Endothelial cell of umbilical vein (primary cell): ENCODE measurements at regions not wholly inside any gene's neighbourhood (a gene's known extent, or its start where the extent isn't known, plus 50 kb on each side); places are given as distances from the start of the nearest gene placed in this dataset.

Source experiments
- BruUV-seq: library from RNA; stranded (reverse); fragments of 400-500 nt; replicated peaks from 2 replicates; lab custom pipeline; 2021; lab: Mats Ljungman, UMichigan
- CTCF ChIA-PET: fragments of 300-600, 350-600 bp; sonication (Branson Sonifier 250); formaldehyde crosslinking; loops from one replicate; lab custom pipeline; 2021; ENCODE audit warnings: antibody characterized with exemption, inconsistent platforms; lab: Charles Lee
- POLR2A ChIA-PET: fragments of 300-600, 350-600 bp; sonication (Branson Sonifier 250); formaldehyde crosslinking; loops from one replicate; lab custom pipeline; 2021; ENCODE audit warnings: antibody characterized with exemption, inconsistent platforms; lab: Charles Lee
- DNase-seq: peaks from one replicate; pipeline ENCODE4 v3.0.0-alpha.2; 2011; ENCODE audit warnings: low read depth, low spot score
- FAIRE-seq: peaks from 2 replicates; lab custom pipeline; 2011; peaks lifted over from hg19 to GRCh38; lab: Jason Lieb, UNC
- H2AFZ ChIP-seq: 2 replicates; pipeline ENCODE4 v1.6.0; 2012; ENCODE audit warnings: low read depth, low read length, control low read depth, inconsistent platforms
- H3K27ac ChIP-seq: 2 replicates; pipeline ENCODE4 v1.5.1; 2011; ENCODE audit warnings: low read depth, mild to moderate bottlenecking, control low read depth, low read length, moderate library complexity; ENCODE audit not compliant: insufficient read depth
- H3K27me3 ChIP-seq, 2 experiments: 2 replicates each; pipeline versions ENCODE4 v1.6.0 to v1.6.1; 2011; ENCODE audit warnings: low read length in 2 of 2, mixed read lengths in 1 of 2; ENCODE audit not compliant: control insufficient read depth in 2 of 2, insufficient read depth in 2 of 2
- H3K36me3 ChIP-seq, 2 experiments: 2 replicates in 1 of 2; 3 replicates in 1 of 2; pipeline ENCODE4 v1.5.1; 2011; ENCODE audit warnings: low read length in 2 of 2, mild to moderate bottlenecking in 1 of 2, moderate library complexity in 1 of 2; ENCODE audit not compliant: control insufficient read depth in 2 of 2, insufficient read depth in 2 of 2; ENCODE audit errors: extremely low read depth in 1 of 2
- H3K4me1 ChIP-seq: 3 replicates; pipeline ENCODE4 v1.5.1; 2011; ENCODE audit warnings: mild to moderate bottlenecking, low read length; ENCODE audit not compliant: control insufficient read depth, insufficient read depth; ENCODE audit errors: extremely low read depth
- H3K4me2 ChIP-seq: 2 replicates; pipeline ENCODE4 v1.6.1; 2011; ENCODE audit warnings: low read length, control low read depth, mixed read lengths; ENCODE audit not compliant: insufficient read depth
- H3K4me3 ChIP-seq, 3 experiments: fragments of 200-600 bp in 1 of 3; sonication (generic), shearing (Covaris generic) in 1 of 3; replicated peaks in 1 of 3; 2 replicates each; pipeline ENCODE4 v1.5.1; 2011 to 2016; ENCODE audit warnings: control low read depth in 3 of 3, low read length in 3 of 3, mild to moderate bottlenecking in 2 of 3, inconsistent platforms in 1 of 3, low read depth in 1 of 3, moderate library complexity in 1 of 3; ENCODE audit not compliant: insufficient read depth in 1 of 3
- H3K79me2 ChIP-seq: 2 replicates; pipeline ENCODE4 v1.6.0; 2012; ENCODE audit warnings: low read length, inconsistent platforms; ENCODE audit not compliant: control insufficient read depth, insufficient read depth
- H3K9ac ChIP-seq: replicated peaks from 2 replicates; pipeline ENCODE3; 2011; ENCODE audit warnings: low read length, control low read depth; ENCODE audit not compliant: insufficient read depth; ENCODE audit errors: extremely low read depth
- H3K9me1 ChIP-seq: replicated peaks from 3 replicates; pipeline ENCODE4 v1.6.0; 2011; ENCODE audit warnings: mild to moderate bottlenecking, low read length; ENCODE audit not compliant: control insufficient read depth, insufficient read depth; ENCODE audit errors: extremely low read depth
- H3K9me3 ChIP-seq: replicated peaks from 2 replicates; pipeline ENCODE4 v1.5.1; 2012; ENCODE audit warnings: low read length, inconsistent platforms; ENCODE audit not compliant: control insufficient read depth, insufficient read depth
- H4K20me1 ChIP-seq: replicated peaks from 2 replicates; pipeline ENCODE3; 2011; ENCODE audit warnings: mild to moderate bottlenecking, low read length; ENCODE audit not compliant: control insufficient read depth, insufficient read depth; ENCODE audit errors: extremely low read depth
- CTCF ChIP-seq, 2 donors: IDR thresholded peaks; 1 replicate in 1 of 2; 2 replicates in 1 of 2; pipeline ENCODE4 v1.5.1; 2011; ENCODE audit warnings: low read length in 2 of 2, mild to moderate bottlenecking in 2 of 2, moderate library complexity in 2 of 2, control low read depth in 1 of 2, inconsistent platforms in 1 of 2, low read depth in 1 of 2; ENCODE audit not compliant: insufficient read depth in 1 of 2; ENCODE audit errors: extremely low read depth in 1 of 2
- EZH2 ChIP-seq: IDR thresholded peaks from 2 replicates; pipeline ENCODE4 v1.6.1; 2012; ENCODE audit warnings: borderline replicate concordance, low read depth, mild to moderate bottlenecking, moderate library complexity, low read length, inconsistent platforms; ENCODE audit not compliant: severe bottlenecking
- FOS ChIP-seq: IDR thresholded peaks from 2 replicates; pipeline ENCODE4 v1.6.1; 2011; ENCODE audit warnings: mild to moderate bottlenecking, low read length, moderate library complexity, borderline replicate concordance; ENCODE audit not compliant: insufficient read depth
- GATA2 ChIP-seq: IDR thresholded peaks from 2 replicates; pipeline ENCODE4 v1.7.0; 2011; ENCODE audit warnings: low read depth, mild to moderate bottlenecking, moderate library complexity, mixed read lengths, low read length; ENCODE audit not compliant: insufficient read length, insufficient read depth
- JUN ChIP-seq: IDR thresholded peaks from 2 replicates; pipeline ENCODE4 v1.6.1; 2011; ENCODE audit warnings: borderline replicate concordance, low read depth; ENCODE audit not compliant: insufficient read length, insufficient read depth
- MAX ChIP-seq: IDR thresholded peaks from 2 replicates; pipeline ENCODE4 v1.6.1; 2011; ENCODE audit not compliant: insufficient read depth, insufficient read length
- MYC ChIP-seq: IDR thresholded peaks from one replicate; pipeline ENCODE4 v1.6.1; 2011; ENCODE audit warnings: mild to moderate bottlenecking, low read depth, low read length
- POLR2A ChIP-seq: IDR thresholded peaks from 2 replicates; pipeline ENCODE4 v1.6.1; 2012; ENCODE audit warnings: low read depth, mild to moderate bottlenecking, control low read depth, low read length
- POLR2AphosphoS5 ChIP-seq: IDR thresholded peaks from 2 replicates; pipeline ENCODE4 v1.6.1; 2012; ENCODE audit warnings: low read depth, mild to moderate bottlenecking, control low read depth, low read length, moderate library complexity; ENCODE audit not compliant: insufficient read depth
- dilution Hi-C: fragments of 300-500 bp; cut with MboI; formaldehyde crosslinking; loops from one replicate; pipeline ENCODE4 v1.15.0; 2019; ENCODE audit warnings: low sequenced_read_pairs; ENCODE audit not compliant: extremely low pct_ligation_motif_present
- intact Hi-C: fragments of 100-400 bp; cut with micrococcal nuclease; formaldehyde crosslinking; loops from one replicate; pipeline ENCODE4 v1.10.0; 2022

- intact Hi-C loops: no loop called here
- H3K27ac ChIP-seq: no peak overlapping the region
- no peaks in the 10 kb centered on the region for H3K79me2 ChIP-seq
- no TSS peak for BruUV-seq
- no peak overlapping the region for H2AFZ ChIP-seq
- H3K9ac ChIP-seq: no peak overlapping the region
- H4K20me1 ChIP-seq: no peaks in the 10 kb centered on the region
- no peak overlapping the region for H3K4me3 ChIP-seq
- H3K27me3 ChIP-seq: no peaks in the 10 kb centered on the region
- ChIA-PET CTCF (no interaction called here), POLR2A (no interaction called here)
- H3K9me1 ChIP-seq: no peaks in the 10 kb centered on the region
- FAIRE-seq (no peak), DNase-seq (no peak)
- no peaks in the 10 kb centered on the region for H3K9me3 ChIP-seq
- TF ChIP-seq FOS: no peak
- TF ChIP-seq MYC: no peak
- no peak for TF ChIP-seq CTCF (IDR thresholded peaks at IDR 0.05; ENCODE audit: extremely low read depth in 1 of 2, insufficient read depth in 1 of 2, low read depth in 1 of 2, low read length in 2 of 2)
- no peak for TF ChIP-seq POLR2A
- TF ChIP-seq GATA2: no peak
- TF ChIP-seq MAX: no peak
- H3K36me3 ChIP-seq: no peaks in the 10 kb centered on the region
- no peaks in the 10 kb centered on the region for H3K4me1 ChIP-seq
- dilution Hi-C loops: no loop called here
- no peak overlapping the region for H3K4me2 ChIP-seq
Observed at GRCh38 chr15:96073908-96074307, 256.6 kb upstream of the NR2F2 start.

- no peak for FAIRE-seq
- no peaks in the 10 kb centered on the region for H3K79me2 ChIP-seq
- no peak for TF ChIP-seq MYC
- TF ChIP-seq POLR2AphosphoS5: no peak
- no peak for TF ChIP-seq FOS
- no peak for TF ChIP-seq MAX
- TF ChIP-seq CTCF (IDR thresholded peaks at IDR 0.05; ENCODE audit: extremely low read depth in 1 of 2, insufficient read depth in 1 of 2, low read depth in 1 of 2, low read length in 2 of 2): no peak
- TF ChIP-seq GATA2: no peak
- TF ChIP-seq JUN: no peak
- TF ChIP-seq EZH2: no peak
- TF ChIP-seq POLR2A: no peak
Observed at GRCh38 chr15:96075895-96076294, 254.6 kb upstream of the NR2F2 start.

More at GRCh38 chr15:96075895-96076294, 254.6 kb upstream of the NR2F2 start:
- H3K9ac ChIP-seq: no peak overlapping the region
- DNase-seq: no peak
- H3K9me1 ChIP-seq: no peaks in the 10 kb centered on the region
- no peak overlapping the region for H3K27ac ChIP-seq
- H3K36me3 ChIP-seq: no peaks in the 10 kb centered on the region
- ChIA-PET POLR2A (no interaction called here), CTCF (interaction anchor here (1.0 kb wide), 1 partner anchor 8 kb away, joined by 3 read pairs; no protein-coding TSS in a partner anchor)
- H3K4me3 ChIP-seq: no peak overlapping the region
- intact Hi-C loops: no loop called here
- no peaks in the 10 kb centered on the region for H3K27me3 ChIP-seq
- no TSS peak for BruUV-seq
- dilution Hi-C loops: no loop called here
- no peaks in the 10 kb centered on the region for H3K4me1 ChIP-seq
- no peaks in the 10 kb centered on the region for H4K20me1 ChIP-seq
- H2AFZ ChIP-seq: no peak overlapping the region
- H3K4me2 ChIP-seq: no peak overlapping the region
- no peaks in the 10 kb centered on the region for H3K9me3 ChIP-seq
